ENCODE measurements at regions not wholly inside any gene's neighbourhood (a gene's known extent, or its start where the extent isn't known, plus 50 kb on each side); places are given as distances from the start of the nearest gene placed in this dataset.

GRCh38 chr7:121449329-121449728 is 53.2 kb upstream of the FAM3C start:
- no peaks in the 10 kb centered on the region for H3K9me3 Mint-ChIP-seq
- H3K36me3 Mint-ChIP-seq = no peaks in the 10 kb centered on the region
- no peak for TF ChIP-seq CTCF (conservative IDR thresholded peaks at IDR 0.05)
- no peak overlapping the region for H3K4me3 Mint-ChIP-seq
- no peaks in the 10 kb centered on the region for H3K27me3 Mint-ChIP-seq
- H3K4me1 Mint-ChIP-seq (ENCODE audit: unreplicated experiment) = no peaks in the 10 kb centered on the region
- no peak overlapping the region for H3K27ac Mint-ChIP-seq
- DNase-seq (ENCODE audit: extremely low spot score, unreplicated experiment) = no peak

- no peaks in the 10 kb centered on the region for H3K9me3 Mint-ChIP-seq
- H3K4me1 Mint-ChIP-seq (ENCODE audit: unreplicated experiment) = no peaks in the 10 kb centered on the region
- no peaks in the 10 kb centered on the region for H3K27me3 Mint-ChIP-seq
- DNase-seq (ENCODE audit: extremely low spot score, unreplicated experiment) = no peak
- H3K36me3 Mint-ChIP-seq = no peaks in the 10 kb centered on the region
- TF ChIP-seq CTCF (conservative IDR thresholded peaks at IDR 0.05) = no peak
- H3K27ac Mint-ChIP-seq = no peak overlapping the region
- H3K4me3 Mint-ChIP-seq = no peak overlapping the region
Measured at GRCh38 chr7:121448429-121448828, 52.3 kb upstream of the FAM3C start.

GRCh38 chr7:121447911-121448300 is 51.8 kb upstream of the FAM3C start:
- TF ChIP-seq CTCF (conservative IDR thresholded peaks at IDR 0.05) = no peak
- Mint-ChIP-seq H3K36me3 (no peaks in the 10 kb centered on the region), H3K4me1 (ENCODE audit: unreplicated experiment) (no peaks in the 10 kb centered on the region), H3K27ac (no peak overlapping the region), H3K27me3 (no peaks in the 10 kb centered on the region), H3K4me3 (no peak overlapping the region), H3K9me3 (no peaks in the 10 kb centered on the region)
- DNase-seq (ENCODE audit: extremely low spot score, unreplicated experiment) = no peak

GRCh38 chr7:121447243-121447910 is 51.3 kb upstream of the FAM3C start:
- Mint-ChIP-seq H3K36me3 (no peaks in the 10 kb centered on the region), H3K4me3 (no peak overlapping the region), H3K9me3 (no peaks in the 10 kb centered on the region), H3K27ac (no peak overlapping the region), H3K4me1 (ENCODE audit: unreplicated experiment) (no peaks in the 10 kb centered on the region), H3K27me3 (no peaks in the 10 kb centered on the region)
- TF ChIP-seq CTCF (conservative IDR thresholded peaks at IDR 0.05) = no peak
- no peak for DNase-seq (ENCODE audit: extremely low spot score, unreplicated experiment)

DNA sequence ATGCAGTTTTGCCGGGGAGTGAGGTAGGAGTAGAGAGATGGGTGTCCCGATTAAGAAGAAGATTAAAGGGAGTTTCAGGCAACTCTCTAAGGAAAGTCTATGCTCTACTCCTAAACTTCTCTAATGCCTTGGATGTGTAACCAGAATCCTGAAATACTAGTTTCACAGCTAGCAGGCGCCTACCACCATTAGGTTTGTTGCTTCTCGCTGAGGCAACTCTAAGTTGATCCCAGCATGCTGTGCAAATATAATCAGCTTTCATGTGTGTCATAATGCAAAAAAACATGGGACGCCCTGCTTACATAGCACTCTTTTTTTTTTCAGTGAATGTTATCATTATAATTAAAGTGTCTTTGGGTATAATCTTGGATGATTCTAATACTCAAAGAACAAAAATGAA is 50.4 kb upstream of the FAM3C start:
- no peak overlapping the region for H3K4me3 Mint-ChIP-seq
- no peaks in the 10 kb centered on the region for H3K9me3 Mint-ChIP-seq
- TF ChIP-seq CTCF (conservative IDR thresholded peaks at IDR 0.05) = no peak
- no peak for DNase-seq (ENCODE audit: extremely low spot score, unreplicated experiment)
- H3K36me3 Mint-ChIP-seq = no peaks in the 10 kb centered on the region
- no peak overlapping the region for H3K27ac Mint-ChIP-seq
- no peaks in the 10 kb centered on the region for H3K4me1 Mint-ChIP-seq (ENCODE audit: unreplicated experiment)
- no peaks in the 10 kb centered on the region for H3K27me3 Mint-ChIP-seq

Measured in type B pancreatic cell (in vitro differentiated cells).